ENCODE measurements at regions not wholly inside any gene's neighbourhood (a gene's known extent, or its start where the extent isn't known, plus 50 kb on each side); places are given as distances from the start of the nearest gene placed in this dataset.

- DNase-seq, result no peak
These were observed 358.9 kb upstream of the ATP5MC3 start for GRCh38 chr2:175540421-175540820.

GRCh38 chr2:175539122-175539521 lies 357.6 kb upstream of the ATP5MC3 start:
- DNase-seq, result no peak

- no peak for DNase-seq
These were observed 354.5 kb upstream of the ATP5MC3 start for GRCh38 chr2:175536059-175536458.

GRCh38 chr2:175535631-175536030 lies 354.1 kb upstream of the ATP5MC3 start:
- no peak for DNase-seq

- DNase-seq, result no peak
These were observed 344.5 kb upstream of the ATP5MC3 start for GRCh38 chr2:175525975-175526374.

GRCh38 chr2:175523001-175523400 lies 341.5 kb upstream of the ATP5MC3 start:
- no peak for DNase-seq

- no peak for DNase-seq
These were observed 336.7 kb upstream of the ATP5MC3 start for GRCh38 chr2:175518206-175518605.

- no peak for DNase-seq
These were observed 335.0 kb upstream of the ATP5MC3 start for GRCh38 chr2:175516555-175516954.

GRCh38 chr2:175500255-175500654 lies 318.7 kb upstream of the ATP5MC3 start:
- no peak for DNase-seq

- DNase-seq, result no peak
These were observed 308.9 kb upstream of the ATP5MC3 start for GRCh38 chr2:175490360-175490791.

GRCh38 chr2:175478096-175478768 lies 296.7 kb upstream of the ATP5MC3 start:
- DNase-seq, result no peak

GRCh38 chr2:175476948-175477347 lies 295.4 kb upstream of the ATP5MC3 start:
- no peak for DNase-seq

- DNase-seq, result no peak
These were observed 294.9 kb upstream of the ATP5MC3 start for GRCh38 chr2:175476374-175476773.

- no peak for DNase-seq
These were observed 293.6 kb upstream of the ATP5MC3 start for GRCh38 chr2:175475130-175475529.

GRCh38 chr2:175468431-175469098 lies 287.1 kb upstream of the ATP5MC3 start:
- DNase-seq, result no peak

- no peak for DNase-seq
These were observed 283.6 kb upstream of the ATP5MC3 start for GRCh38 chr2:175465101-175465500.

GRCh38 chr2:175464311-175464670 lies 282.8 kb upstream of the ATP5MC3 start:
- no peak for DNase-seq

GRCh38 chr2:175463589-175464310 lies 282.2 kb upstream of the ATP5MC3 start:
- no peak for DNase-seq

GRCh38 chr2:175463169-175463568 lies 281.7 kb upstream of the ATP5MC3 start:
- DNase-seq, result no peak

- no peak for DNase-seq
These were observed 280.7 kb upstream of the ATP5MC3 start for GRCh38 chr2:175462246-175462645.

- DNase-seq, result no peak
These were observed 280.3 kb upstream of the ATP5MC3 start for GRCh38 chr2:175461839-175462238.

GRCh38 chr2:175457895-175458448 lies 276.5 kb upstream of the ATP5MC3 start:
- DNase-seq, result no peak

- no peak for DNase-seq
These were observed 273.5 kb upstream of the ATP5MC3 start for GRCh38 chr2:175454953-175455389.

Data from NCI-H2081 treated with DMSO at 0.1 percent for 48 hours (cell line).